Esophagus muscularis mucosa (tissue), 3 donors: ENCODE measurements at regions not wholly inside any gene's neighbourhood (a gene's known extent, or its start where the extent isn't known, plus 50 kb on each side); places are given as distances from the start of the nearest gene placed in this dataset.

Experiments
- CTCF ChIP-seq, 3 experiments: fragments of 200-600 bp in 2 of 3; fragments of 450-650 bp in 1 of 3; sonication (generic) in 2 of 3; IDR thresholded peaks; one replicate each; pipeline ENCODE4 v1.5.1; 2017 to 2019; ENCODE audit warnings: antibody characterized with exemption in 3 of 3, mild to moderate bottlenecking in 2 of 3, moderate library complexity in 1 of 3
- POLR2AphosphoS5 ChIP-seq, 2 donors: sonication (generic); formaldehyde crosslinking; IDR thresholded peaks; one replicate each; pipeline ENCODE4 v1.6.1; 2017; ENCODE audit warnings: antibody characterized with exemption in 2 of 2

- no peak for TF ChIP-seq POLR2AphosphoS5 (IDR thresholded peaks at IDR 0.05)
- TF ChIP-seq CTCF (IDR thresholded peaks at IDR 0.05) = no peak
Observed at GRCh38 chr10:21243748-21244257, 281.7 kb downstream of the SKIDA1 start.
